DND-41 (cell line): ENCODE measurements at regions not wholly inside any gene's neighbourhood (a gene's known extent, or its start where the extent isn't known, plus 50 kb on each side); places are given as distances from the start of the nearest gene placed in this dataset.

Experiments used
- CTCF ChIP-seq: IDR thresholded peaks from 2 replicates; pipeline ENCODE4 v1.5.1; 2012; ENCODE audit warnings: borderline replicate concordance, low read length, moderate library complexity, mild to moderate bottlenecking; ENCODE audit not compliant: poor library complexity, severe bottlenecking; ENCODE audit errors: extremely low read depth
- EZH2 ChIP-seq: IDR thresholded peaks from 3 replicates; pipeline ENCODE4 v1.6.1; 2012; ENCODE audit warnings: borderline replicate concordance, low read depth, mild to moderate bottlenecking, moderate library complexity, low read length, inconsistent platforms; ENCODE audit not compliant: severe bottlenecking

- TF ChIP-seq CTCF: peak; percentile 33
- no peak for TF ChIP-seq EZH2
These were observed 140.3 kb upstream of the CXCL13 start for GRCh38 chr4:77465271-77465670.
